ENCODE measurements at regions not wholly inside any gene's neighbourhood (a gene's known extent, or its start where the extent isn't known, plus 50 kb on each side); places are given as distances from the start of the nearest gene placed in this dataset.

DNA sequence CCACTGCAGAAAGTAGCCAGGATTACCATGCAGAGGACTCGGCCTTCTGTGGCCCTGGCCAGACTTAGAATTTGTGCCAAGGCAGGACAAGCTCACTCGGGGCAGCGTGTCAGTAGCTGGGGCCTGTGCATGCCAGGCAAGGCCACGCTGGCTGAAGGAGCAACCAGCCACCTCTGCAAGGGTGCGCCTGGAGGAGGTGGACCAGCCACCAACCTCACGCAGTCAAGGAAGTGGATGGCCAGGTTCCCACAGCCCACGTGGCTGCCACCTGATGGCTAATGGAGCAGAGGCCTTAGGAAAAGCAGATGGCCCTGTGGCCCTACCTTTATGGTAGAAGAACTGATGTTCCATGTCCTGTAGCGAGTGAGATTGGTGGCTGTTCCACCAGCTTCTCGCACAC is 107.9 kb downstream of the CCDC74A start:
- no peak for TF ChIP-seq EZH2 (IDR thresholded peaks at IDR 0.05; ENCODE audit: low read length, missing control alignments)
- TF ChIP-seq, protein P1, sequence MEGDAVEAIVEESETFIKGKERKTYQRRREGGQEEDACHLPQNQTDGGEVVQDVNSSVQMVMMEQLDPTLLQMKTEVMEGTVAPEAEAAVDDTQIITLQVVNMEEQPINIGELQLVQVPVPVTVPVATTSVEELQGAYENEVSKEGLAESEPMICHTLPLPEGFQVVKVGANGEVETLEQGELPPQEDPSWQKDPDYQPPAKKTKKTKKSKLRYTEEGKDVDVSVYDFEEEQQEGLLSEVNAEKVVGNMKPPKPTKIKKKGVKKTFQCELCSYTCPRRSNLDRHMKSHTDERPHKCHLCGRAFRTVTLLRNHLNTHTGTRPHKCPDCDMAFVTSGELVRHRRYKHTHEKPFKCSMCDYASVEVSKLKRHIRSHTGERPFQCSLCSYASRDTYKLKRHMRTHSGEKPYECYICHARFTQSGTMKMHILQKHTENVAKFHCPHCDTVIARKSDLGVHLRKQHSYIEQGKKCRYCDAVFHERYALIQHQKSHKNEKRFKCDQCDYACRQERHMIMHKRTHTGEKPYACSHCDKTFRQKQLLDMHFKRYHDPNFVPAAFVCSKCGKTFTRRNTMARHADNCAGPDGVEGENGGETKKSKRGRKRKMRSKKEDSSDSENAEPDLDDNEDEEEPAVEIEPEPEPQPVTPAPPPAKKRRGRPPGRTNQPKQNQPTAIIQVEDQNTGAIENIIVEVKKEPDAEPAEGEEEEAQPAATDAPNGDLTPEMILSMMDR (conservative IDR thresholded peaks at IDR 0.05 in 1 of 2, IDR thresholded peaks at IDR 0.05 in 1 of 2; ENCODE audit: low read depth in 1 of 2, low read length in 2 of 2), result no peak

Measured in fibroblast of lung (primary cell).